Ascending aorta (tissue), 2 donors: ENCODE measurements at regions not wholly inside any gene's neighbourhood (a gene's known extent, or its start where the extent isn't known, plus 50 kb on each side); places are given as distances from the start of the nearest gene placed in this dataset.

Source experiments
- DNase-seq, 2 donors: peaks; one replicate each; pipeline ENCODE4 v3.0.0-alpha.2; 2019; ENCODE audit warnings: low spot score in 2 of 2
- H3K27ac ChIP-seq, 2 donors: fragments of 200-600 bp; sonication (generic); one replicate each; pipeline ENCODE4 v1.5.1; 2016 to 2017; ENCODE audit warnings: mild to moderate bottlenecking in 1 of 2
- H3K27me3 ChIP-seq: fragments of 200-600 bp; sonication (generic); one replicate; pipeline ENCODE4 v1.5.1; 2017
- H3K36me3 ChIP-seq, 2 donors: fragments of 200-600 bp; sonication (generic); one replicate each; pipeline ENCODE4 v1.5.1; 2016
- H3K4me1 ChIP-seq, 2 donors: fragments of 200-600 bp; sonication (generic); one replicate each; pipeline ENCODE4 v1.5.1; 2016 to 2017; ENCODE audit warnings: mild to moderate bottlenecking in 1 of 2
- H3K4me3 ChIP-seq, 2 donors: fragments of 200-600 bp; sonication (generic); one replicate each; pipeline ENCODE4 v1.5.1; 2016 to 2017; ENCODE audit warnings: mild to moderate bottlenecking in 1 of 2
- H3K9me3 ChIP-seq, 2 donors: fragments of 200-600 bp; sonication (generic); one replicate each; pipeline ENCODE4 v1.5.1; 2016
- CTCF ChIP-seq, 3 experiments: fragments of 200-600 bp in 2 of 3; fragments of 450-650 bp in 1 of 3; sonication (generic) in 2 of 3; IDR thresholded peaks; one replicate each; pipeline ENCODE4 v1.5.1; 2016 to 2019; ENCODE audit warnings: antibody characterized with exemption in 3 of 3, mild to moderate bottlenecking in 1 of 3, moderate library complexity in 1 of 3
- intact Hi-C: fragments of 100-400 bp; cut with DNase I; formaldehyde crosslinking; loops from one replicate; pipeline ENCODE4 v1.15.1; 2023

DNA sequence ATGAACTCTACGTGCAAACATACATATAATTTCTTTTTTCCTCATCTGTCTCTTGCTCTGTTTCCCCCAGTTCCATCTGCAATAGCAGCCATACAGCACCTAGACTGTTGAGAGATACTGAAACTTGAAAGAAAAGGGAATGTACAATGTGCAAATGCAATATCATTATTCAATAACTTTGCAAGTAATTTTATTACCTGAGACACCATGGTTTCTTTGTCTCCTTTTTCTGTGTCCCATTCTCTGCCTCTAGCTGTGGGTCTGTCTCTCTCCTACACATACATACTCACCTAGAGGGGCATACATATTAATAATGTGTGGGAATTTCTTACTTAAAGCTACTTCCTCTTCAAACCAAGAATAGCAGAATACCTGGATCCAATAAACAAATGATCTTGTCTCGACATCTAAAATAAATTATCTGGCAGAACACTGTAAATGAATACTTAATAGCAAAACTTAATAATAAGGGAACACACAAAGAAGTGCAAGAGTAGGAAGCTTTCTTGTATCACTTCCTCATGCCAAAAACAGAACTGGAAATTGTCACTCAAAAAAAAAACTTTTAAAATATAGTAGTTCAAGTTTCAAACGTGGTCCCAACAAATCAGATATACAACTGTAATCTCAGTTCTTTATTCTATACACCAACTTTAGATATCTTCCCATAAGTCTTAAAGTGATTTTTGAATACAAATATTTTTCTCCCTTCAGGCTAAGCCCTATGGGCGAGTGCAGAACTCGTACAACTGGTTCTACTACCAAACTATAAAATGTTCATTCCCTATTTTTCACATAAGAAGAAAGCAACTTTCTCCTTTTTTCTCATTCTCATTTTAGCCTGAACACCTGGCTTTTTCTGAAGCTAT lies 194.6 kb downstream of the NRIP1 start:
- Histone ChIP-seq H3K27me3 (no peaks in the 10 kb centered on the region), H3K4me3 (no peak overlapping the region), H3K9me3 (no peaks in the 10 kb centered on the region), H3K4me1 (no peaks in the 10 kb centered on the region), H3K36me3 (no peaks in the 10 kb centered on the region), H3K27ac (no peak overlapping the region)
- no peak for TF ChIP-seq CTCF (IDR thresholded peaks at IDR 0.05)
- intact Hi-C loops: no loop called here
- no peak for DNase-seq

GRCh38 chr21:14866859-14867765 lies 197.7 kb downstream of the NRIP1 start:
- TF ChIP-seq CTCF (IDR thresholded peaks at IDR 0.05): no peak
- no peak overlapping the region for H3K27ac ChIP-seq
- DNase-seq: no peak
- H3K9me3 ChIP-seq: no peaks in the 10 kb centered on the region
- intact Hi-C loops: no loop called here
- H3K27me3 ChIP-seq: no peaks in the 10 kb centered on the region
- no peak overlapping the region for H3K4me3 ChIP-seq
- H3K4me1 ChIP-seq: no peaks in the 10 kb centered on the region
- no peaks in the 10 kb centered on the region for H3K36me3 ChIP-seq

GRCh38 chr21:14864211-14865021 lies 200.4 kb downstream of the NRIP1 start:
- peak in 1 of 3 experiments; percentile 21 for TF ChIP-seq CTCF (IDR thresholded peaks at IDR 0.05)
- peak in 1 of 2 donors; percentile 12 for DNase-seq
- no peaks in the 10 kb centered on the region for H3K4me1 ChIP-seq
- H3K27me3 ChIP-seq: no peaks in the 10 kb centered on the region
- no peak overlapping the region for H3K4me3 ChIP-seq
- H3K36me3 ChIP-seq: no peaks in the 10 kb centered on the region
- no peak overlapping the region for H3K27ac ChIP-seq
- H3K9me3 ChIP-seq: no peaks in the 10 kb centered on the region
- intact Hi-C loops: loop anchor here (1.0 kb wide), 1 partner anchor 619 kb away; no protein-coding TSS in a partner anchor

GRCh38 chr21:14863745-14864210 lies 201.0 kb downstream of the NRIP1 start:
- intact Hi-C loops: loop anchor here (1.0 kb wide), 1 partner anchor 620 kb away; no protein-coding TSS in a partner anchor
- Histone ChIP-seq H3K4me3 (no peak overlapping the region), H3K27ac (no peak overlapping the region), H3K9me3 (no peaks in the 10 kb centered on the region), H3K36me3 (no peaks in the 10 kb centered on the region), H3K4me1 (no peaks in the 10 kb centered on the region), H3K27me3 (no peaks in the 10 kb centered on the region)
- no peak for TF ChIP-seq CTCF (IDR thresholded peaks at IDR 0.05)
- no peak for DNase-seq
